PC-3 (cell line): ENCODE measurements at regions not wholly inside any gene's neighbourhood (a gene's known extent, or its start where the extent isn't known, plus 50 kb on each side); places are given as distances from the start of the nearest gene placed in this dataset.

Experiments
- ATAC-seq: fragments of 200-7000 bp; cut with Tn5 transposase; 2 replicates; pipeline ENCODE4 v1.9.1; 2020; ENCODE audit warnings: mild to moderate bottlenecking, moderate library complexity
- BruUV-seq: library from RNA; stranded (reverse); fragments of 400-500 nt; replicated peaks from 2 replicates; lab custom pipeline; 2021; lab: Mats Ljungman, UMichigan
- CTCF ChIA-PET: fragments of 300-600 bp; sonication (Branson Sonifier 250); formaldehyde crosslinking; loops from one replicate; lab custom pipeline; 2022; ENCODE audit warnings: antibody characterized with exemption; lab: Charles Lee
- POLR2A ChIA-PET: fragments of 300-600 bp; sonication (Branson Sonifier 250); formaldehyde crosslinking; loops from one replicate; lab custom pipeline; 2022; ENCODE audit warnings: antibody characterized with exemption; ENCODE audit not compliant: unreplicated experiment; lab: Charles Lee
- DNase-seq: peaks from one replicate; pipeline ENCODE4 v3.0.0-alpha.2; 2015
- H2AFZ ChIP-seq: fragments of 300-600 bp; sonication (generic); 2 replicates; pipeline ENCODE4 v1.6.0; 2016; ENCODE audit warnings: antibody characterized with exemption, low read length
- H3F3A ChIP-seq: fragments of 300-600 bp; sonication (generic); one replicate; pipeline ENCODE4 v1.6.0; 2017; ENCODE audit warnings: antibody characterized with exemption, low read length, control low read depth, mild to moderate bottlenecking; ENCODE audit not compliant: unreplicated experiment
- H3K27ac ChIP-seq: fragments of 300-600 bp; sonication (generic); 2 replicates; pipeline ENCODE4 v1.5.1; 2016; ENCODE audit warnings: mild to moderate bottlenecking, low read length
- H3K27me3 ChIP-seq: fragments of 300-600 bp; sonication (generic); 2 replicates; pipeline ENCODE4 v1.6.1; 2016; ENCODE audit warnings: low read length, mixed read lengths
- H3K36me3 ChIP-seq: fragments of 300-600 bp; sonication (generic); 2 replicates; pipeline ENCODE4 v1.6.1; 2016; ENCODE audit warnings: low read depth, mixed run types, low read length, mixed read lengths
- H3K4me1 ChIP-seq: fragments of 300-600 bp; sonication (generic); 2 replicates; pipeline ENCODE4 v1.5.1; 2016; ENCODE audit warnings: low read length; ENCODE audit not compliant: insufficient read depth
- H3K4me2 ChIP-seq: fragments of 300-600 bp; sonication (generic); 2 replicates; pipeline ENCODE4 v1.6.0; 2016; ENCODE audit warnings: low read length
- H3K4me3 ChIP-seq: fragments of 300-600 bp; sonication (generic); 2 replicates; pipeline ENCODE4 v1.5.1; 2016; ENCODE audit warnings: mild to moderate bottlenecking, low read length, mixed read lengths
- H3K79me2 ChIP-seq: fragments of 300-600 bp; sonication (generic); 2 replicates; pipeline ENCODE4 v1.6.1; 2017; ENCODE audit warnings: low read length, mixed read lengths
- H3K9ac ChIP-seq: fragments of 300-600 bp; sonication (generic); 2 replicates; pipeline ENCODE4 v1.6.0; 2016; ENCODE audit warnings: mild to moderate bottlenecking, low read length
- H3K9me2 ChIP-seq: fragments of 300-600 bp; sonication (generic); replicated peaks from 2 replicates; pipeline ENCODE4 v1.6.1; 2016; ENCODE audit warnings: mixed run types, low read length, mixed read lengths
- H3K9me3 ChIP-seq: fragments of 300-600 bp; sonication (generic); 2 replicates; pipeline ENCODE4 v1.6.1; 2016; ENCODE audit warnings: low read length, mixed read lengths
- H4K20me1 ChIP-seq: fragments of 300-600 bp; sonication (generic); 2 replicates; pipeline ENCODE4 v1.6.1; 2016; ENCODE audit warnings: low read length, mixed read lengths
- EZH2 ChIP-seq: fragments of 300-600 bp; sonication (generic); IDR thresholded peaks from one replicate; pipeline ENCODE4 v1.6.1; 2017; ENCODE audit warnings: antibody characterized with exemption, mild to moderate bottlenecking, low read length; ENCODE audit not compliant: unreplicated experiment
- EZH2phosphoT487 ChIP-seq: fragments of 300-600 bp; sonication (generic); IDR thresholded peaks from 2 replicates; pipeline ENCODE4 v1.6.1; 2018; ENCODE audit warnings: mild to moderate bottlenecking, antibody characterized with exemption, low read length, borderline replicate concordance
- intact Hi-C: fragments of 100-400 bp; cut with micrococcal nuclease; formaldehyde crosslinking; loops from 2 replicates; pipeline ENCODE4 v1.9.0; 2023
- TF ChIP-seq, protein P1 (sequence below): fragments of 300-600 bp; sonication (generic); conservative IDR thresholded peaks from 2 replicates; pipeline ENCODE4 v1.5.1; 2017; ENCODE audit warnings: antibody characterized with exemption, low read depth, mild to moderate bottlenecking, low read length

DNA sequence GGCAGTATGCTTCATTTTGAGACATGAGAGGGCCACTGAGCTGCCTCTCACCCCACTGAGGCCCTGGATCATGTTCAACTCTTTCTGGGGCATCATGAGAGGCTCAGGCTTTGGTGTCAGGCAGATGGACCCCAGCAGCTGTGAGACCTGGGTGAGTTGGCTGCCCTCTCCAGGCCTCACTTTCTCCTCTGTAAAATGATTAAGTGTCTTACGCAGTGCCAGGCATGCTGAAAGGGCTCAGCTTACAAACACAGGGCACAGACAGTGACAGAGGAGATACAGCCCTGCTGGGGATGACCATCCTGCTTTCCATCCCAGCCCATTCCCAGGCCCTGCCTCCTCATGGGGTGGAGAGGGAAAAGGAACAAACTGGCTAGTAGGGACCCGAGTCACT, 387.4 kb downstream of the MATN1 start:
- H3K9me3 ChIP-seq, result no peaks in the 10 kb centered on the region
- TF ChIP-seq, protein P1, sequence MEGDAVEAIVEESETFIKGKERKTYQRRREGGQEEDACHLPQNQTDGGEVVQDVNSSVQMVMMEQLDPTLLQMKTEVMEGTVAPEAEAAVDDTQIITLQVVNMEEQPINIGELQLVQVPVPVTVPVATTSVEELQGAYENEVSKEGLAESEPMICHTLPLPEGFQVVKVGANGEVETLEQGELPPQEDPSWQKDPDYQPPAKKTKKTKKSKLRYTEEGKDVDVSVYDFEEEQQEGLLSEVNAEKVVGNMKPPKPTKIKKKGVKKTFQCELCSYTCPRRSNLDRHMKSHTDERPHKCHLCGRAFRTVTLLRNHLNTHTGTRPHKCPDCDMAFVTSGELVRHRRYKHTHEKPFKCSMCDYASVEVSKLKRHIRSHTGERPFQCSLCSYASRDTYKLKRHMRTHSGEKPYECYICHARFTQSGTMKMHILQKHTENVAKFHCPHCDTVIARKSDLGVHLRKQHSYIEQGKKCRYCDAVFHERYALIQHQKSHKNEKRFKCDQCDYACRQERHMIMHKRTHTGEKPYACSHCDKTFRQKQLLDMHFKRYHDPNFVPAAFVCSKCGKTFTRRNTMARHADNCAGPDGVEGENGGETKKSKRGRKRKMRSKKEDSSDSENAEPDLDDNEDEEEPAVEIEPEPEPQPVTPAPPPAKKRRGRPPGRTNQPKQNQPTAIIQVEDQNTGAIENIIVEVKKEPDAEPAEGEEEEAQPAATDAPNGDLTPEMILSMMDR, result no peak
- no peak for TF ChIP-seq EZH2phosphoT487
- TF ChIP-seq EZH2, result no peak
- H3K79me2 ChIP-seq, result no peaks in the 10 kb centered on the region
- intact Hi-C loops, result no loop called here
- BruUV-seq, result no TSS peak
- no peak for ATAC-seq
- H3K4me2 ChIP-seq, result no peak overlapping the region
- H3K9ac ChIP-seq, result no peak overlapping the region
- H3K9me2 ChIP-seq, result no peaks in the 10 kb centered on the region
- DNase-seq, result no peak
- H3F3A ChIP-seq, result no peaks in the 10 kb centered on the region
- H3K27ac ChIP-seq, result no peak overlapping the region
- CTCF ChIA-PET, result no interaction called here
- H3K27me3 ChIP-seq, result no peaks in the 10 kb centered on the region; the same call in 1 of the 2 replicates
- no peaks in the 10 kb centered on the region for H4K20me1 ChIP-seq
- H3K4me3 ChIP-seq, result no peak overlapping the region
- H2AFZ ChIP-seq, result no peak overlapping the region
- POLR2A ChIA-PET, result no interaction called here
- H3K36me3 ChIP-seq, result no peaks in the 10 kb centered on the region
- H3K4me1 ChIP-seq, result no peaks in the 10 kb centered on the region

- TF ChIP-seq, protein P1, result no peak
- TF ChIP-seq EZH2, result no peak
- no peak for TF ChIP-seq EZH2phosphoT487
- no peak for ATAC-seq
- intact Hi-C loops, result no loop called here
- H4K20me1 ChIP-seq, result no peaks in the 10 kb centered on the region
- H3K4me1 ChIP-seq, result no peaks in the 10 kb centered on the region
- no peak overlapping the region for H3K9ac ChIP-seq
- no peaks in the 10 kb centered on the region; the same call in 1 of the 2 replicates for H3K27me3 ChIP-seq
- no peak overlapping the region for H2AFZ ChIP-seq
- H3F3A ChIP-seq, result no peaks in the 10 kb centered on the region
- ChIA-PET POLR2A (no interaction called here), CTCF (no interaction called here)
- H3K4me2 ChIP-seq, result no peak overlapping the region
- no TSS peak for BruUV-seq
- H3K36me3 ChIP-seq, result no peaks in the 10 kb centered on the region
- no peak for DNase-seq
- no peaks in the 10 kb centered on the region for H3K79me2 ChIP-seq
- H3K4me3 ChIP-seq, result no peak overlapping the region
- no peak overlapping the region for H3K27ac ChIP-seq
- no peaks in the 10 kb centered on the region for H3K9me2 ChIP-seq
- H3K9me3 ChIP-seq, result no peaks in the 10 kb centered on the region
These were observed 387.9 kb downstream of the MATN1 start for GRCh38 chr1:30335389-30335996.

DNA sequence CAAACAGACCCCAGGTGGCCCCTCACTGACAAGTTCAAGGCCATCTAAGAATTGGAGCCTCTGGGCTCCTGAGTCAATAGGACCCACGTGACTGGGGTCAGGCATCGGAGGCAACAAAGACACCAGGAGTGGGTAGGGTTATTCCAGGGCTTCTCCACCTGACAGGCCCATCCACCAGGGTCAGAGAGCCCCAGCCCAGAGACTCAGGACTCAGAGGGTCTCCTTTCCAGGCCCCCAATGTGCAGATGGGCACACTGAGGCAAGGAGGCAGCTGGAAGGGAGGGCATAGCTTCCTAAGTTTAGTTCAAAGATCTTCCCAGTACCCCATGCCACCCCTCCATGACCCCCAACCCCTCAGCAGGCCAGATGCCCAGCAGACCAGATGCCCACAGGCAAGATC, 388.6 kb downstream of the MATN1 start:
- Histone ChIP-seq H4K20me1 (no peaks in the 10 kb centered on the region), H3K4me2 (no peak overlapping the region), H3K9me3 (no peaks in the 10 kb centered on the region), H3K9ac (no peak overlapping the region), H3K36me3 (no peaks in the 10 kb centered on the region), H3K9me2 (no peaks in the 10 kb centered on the region), H3K4me1 (no peaks in the 10 kb centered on the region), H3K4me3 (no peak overlapping the region), H3K79me2 (no peaks in the 10 kb centered on the region), H2AFZ (no peak overlapping the region), H3K27ac (no peak overlapping the region), H3K27me3 (no peaks in the 10 kb centered on the region; the same call in 1 of the 2 replicates), H3F3A (no peaks in the 10 kb centered on the region)
- DNase-seq, result no peak
- TF ChIP-seq EZH2 (no peak), EZH2phosphoT487 (no peak)
- TF ChIP-seq, protein P1, result no peak
- POLR2A ChIA-PET, result no interaction called here
- BruUV-seq, result no TSS peak
- intact Hi-C loops, result no loop called here
- no peak for ATAC-seq
- CTCF ChIA-PET, result no interaction called here
